CD4-positive, alpha-beta T cell (primary cell): ENCODE measurements at regions not wholly inside any gene's neighbourhood (a gene's known extent, or its start where the extent isn't known, plus 50 kb on each side); places are given as distances from the start of the nearest gene placed in this dataset.
"Not testable (repeated sequence)": the region's sequence is repeated elsewhere in the genome, so short reads cannot be mapped to it uniquely, and the experiment has no call there.

Experiments
- ATAC-seq: fragments of 200-7000 bp; cut with Tn5 transposase; one replicate; pipeline ENCODE4 v1.10.0; 2022; ENCODE audit warnings: mild to moderate bottlenecking; ENCODE audit not compliant: poor library complexity
- CTCF ChIA-PET: fragments of 350-600 bp; sonication (Branson Sonifier 250); formaldehyde crosslinking; loops from one replicate; lab custom pipeline; 2021; ENCODE audit warnings: antibody characterized with exemption, inconsistent platforms; lab: Charles Lee
- POLR2A ChIA-PET: fragments of 350-600 bp; sonication (Branson Sonifier 250); formaldehyde crosslinking; loops from one replicate; lab custom pipeline; 2021; ENCODE audit warnings: antibody characterized with exemption, inconsistent platforms; lab: Charles Lee
- DNase-seq, 14 experiments: peaks; one replicate each; pipeline ENCODE4 v3.0.0-alpha.2; 2013 to 2020; ENCODE audit warnings: mixed read lengths in 2 of 14
- H3K27ac ChIP-seq, 2 donors: one replicate each; pipeline versions ENCODE4 v1.5.1 to v1.7.0; 2013; ENCODE audit warnings: low read length in 2 of 2, low read depth in 1 of 2, mild to moderate bottlenecking in 1 of 2
- H3K27me3 ChIP-seq, 2 experiments: 1 replicate in 1 of 2; 2 replicates in 1 of 2; pipeline versions ENCODE4 v1.6.1 to v1.7.0; 2013; ENCODE audit warnings: low read length in 2 of 2, control low read depth in 1 of 2, mild to moderate bottlenecking in 1 of 2, moderate library complexity in 1 of 2; ENCODE audit not compliant: insufficient read depth in 2 of 2, control insufficient read depth in 1 of 2
- H3K36me3 ChIP-seq: one replicate; pipeline ENCODE4 v1.6.1; 2013; ENCODE audit warnings: low read length, control low read depth; ENCODE audit not compliant: insufficient read depth
- H3K4me1 ChIP-seq: one replicate; pipeline ENCODE4 v1.6.1; 2013; ENCODE audit warnings: low read length, control low read depth; ENCODE audit not compliant: insufficient read depth
- H3K4me3 ChIP-seq: one replicate; pipeline ENCODE4 v1.5.1; 2013; ENCODE audit warnings: mild to moderate bottlenecking, low read length, moderate library complexity
- H3K9me3 ChIP-seq, 2 experiments: 1 replicate in 1 of 2; 2 replicates in 1 of 2; pipeline versions ENCODE4 v1.6.1 to v1.7.0; 2013; ENCODE audit warnings: low read length in 2 of 2, mild to moderate bottlenecking in 2 of 2, control low read depth in 1 of 2, moderate library complexity in 1 of 2; ENCODE audit not compliant: control insufficient read depth in 1 of 2, insufficient read depth in 1 of 2
- H3K27ac Mint-ChIP-seq: one replicate; pipeline ENCODE4 v1.8.0; 2020; ENCODE audit warnings: mixed read lengths
- H3K27me3 Mint-ChIP-seq: one replicate; pipeline ENCODE4 v1.8.0; 2021; ENCODE audit warnings: mixed read lengths
- H3K36me3 Mint-ChIP-seq: one replicate; pipeline ENCODE4 v1.8.0; 2021; ENCODE audit warnings: low read depth, mixed read lengths
- H3K4me1 Mint-ChIP-seq: one replicate; pipeline ENCODE4 v1.8.0; 2021; ENCODE audit warnings: low read depth, mixed read lengths
- H3K4me3 Mint-ChIP-seq: one replicate; pipeline ENCODE4 v1.8.0; 2020; ENCODE audit warnings: mild to moderate bottlenecking, mixed read lengths
- H3K9me3 Mint-ChIP-seq: one replicate; pipeline ENCODE4 v1.8.0; 2020; ENCODE audit warnings: mixed read lengths
- CTCF ChIP-seq: fragments of 200-600 bp; IDR thresholded peaks from one replicate; pipeline ENCODE4 v1.8.0; 2022; ENCODE audit warnings: antibody characterized with exemption, mild to moderate bottlenecking
- intact Hi-C, 2 experiments: fragments of 100-400 bp; cut with DNase I in 1 of 2; cut with micrococcal nuclease in 1 of 2; formaldehyde crosslinking; loops; one replicate each; pipeline versions ENCODE4 v1.15.1 to v1.9.0; 2023 to 2025; cut with DNase I, micrococcal nuclease

GRCh38 chr7:115613836-115614235 lies 416.7 kb downstream of the TFEC start:
- Mint-ChIP-seq H3K27ac (no peak overlapping the region), H3K27me3 (no peaks in the 10 kb centered on the region), H3K4me1 (no peaks in the 10 kb centered on the region), H3K36me3 (no peaks in the 10 kb centered on the region), H3K9me3 (no peaks in the 10 kb centered on the region), H3K4me3 (no peak overlapping the region)
- ChIA-PET CTCF (no interaction called here), POLR2A (no interaction called here)
- H3K27me3 ChIP-seq: no peaks in the 10 kb centered on the region
- intact Hi-C loops: no loop called here
- no peaks in the 10 kb centered on the region for H3K36me3 ChIP-seq
- no peak overlapping the region for H3K27ac ChIP-seq
- H3K4me1 ChIP-seq: no peaks in the 10 kb centered on the region
- no peak for DNase-seq
- TF ChIP-seq CTCF: no peak
- ATAC-seq: no peak
- H3K9me3 ChIP-seq: no peaks in the 10 kb centered on the region
- H3K4me3 ChIP-seq: no peak overlapping the region

- no peaks in the 10 kb centered on the region for H3K36me3 Mint-ChIP-seq
- no peak for DNase-seq
- no peak overlapping the region for H3K27ac ChIP-seq
- H3K9me3 Mint-ChIP-seq: no peaks in the 10 kb centered on the region
- no peaks in the 10 kb centered on the region for H3K27me3 ChIP-seq
- intact Hi-C loops: no loop called here
- no peak overlapping the region for H3K4me3 Mint-ChIP-seq
- no peak overlapping the region for H3K27ac Mint-ChIP-seq
- no peaks in the 10 kb centered on the region for H3K4me1 ChIP-seq
- H3K4me3 ChIP-seq: no peak overlapping the region
- H3K27me3 Mint-ChIP-seq: no peaks in the 10 kb centered on the region
- H3K9me3 ChIP-seq: no peaks in the 10 kb centered on the region
- no peaks in the 10 kb centered on the region for H3K4me1 Mint-ChIP-seq
- TF ChIP-seq CTCF: no peak
- POLR2A ChIA-PET: no interaction called here
- CTCF ChIA-PET: no interaction called here
- no peaks in the 10 kb centered on the region for H3K36me3 ChIP-seq
- no peak for ATAC-seq
Observed at GRCh38 chr7:115603416-115603815, 427.1 kb downstream of the TFEC start.

- Mint-ChIP-seq H3K9me3 (peaks cover 3% of the 10 kb centered on the region), H3K27me3 (no peaks in the 10 kb centered on the region), H3K36me3 (no peaks in the 10 kb centered on the region), H3K4me1 (no peaks in the 10 kb centered on the region), H3K4me3 (no peak overlapping the region), H3K27ac (no peak overlapping the region)
- H3K27me3 ChIP-seq: no peaks in the 10 kb centered on the region
- H3K4me1 ChIP-seq: no peaks in the 10 kb centered on the region
- intact Hi-C loops: no loop called here
- H3K4me3 ChIP-seq: no peak overlapping the region
- DNase-seq (no peak), ATAC-seq (no peak)
- H3K36me3 ChIP-seq: no peaks in the 10 kb centered on the region
- H3K27ac ChIP-seq: no peak overlapping the region
- TF ChIP-seq CTCF: no peak
- CTCF ChIA-PET: no interaction called here
- POLR2A ChIA-PET: no interaction called here
- no peaks in the 10 kb centered on the region for H3K9me3 ChIP-seq
Observed at GRCh38 chr7:115600207-115600606, 430.4 kb downstream of the TFEC start.

- H3K27ac Mint-ChIP-seq, DNase-seq, H3K4me3 Mint-ChIP-seq, POLR2A ChIA-PET, H3K4me3 ChIP-seq, intact Hi-C loops, H3K9me3 Mint-ChIP-seq, H3K27me3 Mint-ChIP-seq, H3K4me1 Mint-ChIP-seq, H3K4me1 ChIP-seq, H3K27me3 ChIP-seq, CTCF ChIA-PET, H3K9me3 ChIP-seq, ATAC-seq, H3K36me3 Mint-ChIP-seq, H3K36me3 ChIP-seq, H3K27ac ChIP-seq: not testable (repeated sequence)
Observed at GRCh38 chr7:115599184-115599583, 431.4 kb downstream of the TFEC start.

- H3K9me3 ChIP-seq, H3K27ac Mint-ChIP-seq, H3K4me3 ChIP-seq, H3K4me3 Mint-ChIP-seq, DNase-seq, H3K27me3 ChIP-seq, H3K4me1 Mint-ChIP-seq, POLR2A ChIA-PET, H3K27ac ChIP-seq, intact Hi-C loops, H3K4me1 ChIP-seq, ATAC-seq, CTCF ChIA-PET, H3K27me3 Mint-ChIP-seq, H3K36me3 Mint-ChIP-seq, H3K9me3 Mint-ChIP-seq, H3K36me3 ChIP-seq: not testable (repeated sequence)
Observed at GRCh38 chr7:115597220-115597619, 433.3 kb downstream of the TFEC start.
